Neutrophil (primary cell): ENCODE measurements at regions not wholly inside any gene's neighbourhood (a gene's known extent, or its start where the extent isn't known, plus 50 kb on each side); places are given as distances from the start of the nearest gene placed in this dataset.

Experiments used
- H3K27ac ChIP-seq: fragments of 200-600 bp; sonication (generic); 2 replicates; pipeline ENCODE4 v1.5.1; 2016; ENCODE audit warnings: mild to moderate bottlenecking, moderate library complexity
- H3K27me3 ChIP-seq: fragments of 200-600 bp; sonication (generic); 2 replicates; pipeline ENCODE4 v1.6.0; 2016; ENCODE audit warnings: mild to moderate bottlenecking
- H3K36me3 ChIP-seq: fragments of 200-600 bp; sonication (generic); 2 replicates; pipeline ENCODE4 v1.5.1; 2017
- H3K4me1 ChIP-seq, 2 experiments: fragments of 200-600 bp in 1 of 2; sonication (generic) in 1 of 2; 1 replicate in 1 of 2; 2 replicates in 1 of 2; pipeline versions ENCODE4 v1.5.1 to v1.6.1; 2013 to 2016; ENCODE audit warnings: low read depth in 1 of 2, low read length in 1 of 2, mild to moderate bottlenecking in 1 of 2, moderate library complexity in 1 of 2; ENCODE audit not compliant: control insufficient read depth in 1 of 2, insufficient read depth in 1 of 2
- H3K4me3 ChIP-seq, 2 experiments: fragments of 200-600 bp in 1 of 2; sonication (generic) in 1 of 2; 1 replicate in 1 of 2; 2 replicates in 1 of 2; pipeline ENCODE4 v1.5.1; 2013 to 2016; ENCODE audit warnings: low read depth in 1 of 2, low read length in 1 of 2, mild to moderate bottlenecking in 1 of 2, moderate library complexity in 1 of 2
- H3K9me3 ChIP-seq: fragments of 200-600 bp; sonication (generic); 2 replicates; pipeline ENCODE4 v1.5.1; 2016
- TF ChIP-seq, protein P1 (sequence below): fragments of 200-600 bp; sonication (generic); IDR thresholded peaks from 2 replicates; pipeline ENCODE4 v1.5.1; 2016; ENCODE audit warnings: antibody characterized with exemption

DNA sequence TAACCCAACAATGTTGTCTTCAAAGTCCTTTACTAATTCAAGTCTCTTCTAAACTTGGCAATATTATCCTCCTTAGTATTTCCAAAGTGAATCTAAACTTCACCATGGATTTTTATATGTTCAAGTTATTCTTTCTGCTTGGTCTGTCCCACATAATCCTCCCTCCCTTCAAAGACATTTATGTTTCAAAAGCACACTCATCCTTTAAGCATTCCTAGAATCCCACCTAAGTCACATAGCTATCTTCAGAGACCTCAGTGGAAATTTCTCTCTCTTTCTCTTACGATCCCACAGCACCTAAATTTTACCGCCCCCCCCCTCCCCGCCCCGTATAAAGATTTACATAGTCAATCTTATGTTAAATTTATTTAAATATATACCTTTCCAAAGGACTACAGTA is 314.9 kb upstream of the GRIA3 start:
- Histone ChIP-seq H3K36me3 (no peaks in the 10 kb centered on the region), H3K27me3 (no peaks in the 10 kb centered on the region), H3K4me1 (no peaks in the 10 kb centered on the region), H3K4me3 (no peak overlapping the region), H3K27ac (no peak overlapping the region), H3K9me3 (no peaks in the 10 kb centered on the region)
- TF ChIP-seq, protein P1, sequence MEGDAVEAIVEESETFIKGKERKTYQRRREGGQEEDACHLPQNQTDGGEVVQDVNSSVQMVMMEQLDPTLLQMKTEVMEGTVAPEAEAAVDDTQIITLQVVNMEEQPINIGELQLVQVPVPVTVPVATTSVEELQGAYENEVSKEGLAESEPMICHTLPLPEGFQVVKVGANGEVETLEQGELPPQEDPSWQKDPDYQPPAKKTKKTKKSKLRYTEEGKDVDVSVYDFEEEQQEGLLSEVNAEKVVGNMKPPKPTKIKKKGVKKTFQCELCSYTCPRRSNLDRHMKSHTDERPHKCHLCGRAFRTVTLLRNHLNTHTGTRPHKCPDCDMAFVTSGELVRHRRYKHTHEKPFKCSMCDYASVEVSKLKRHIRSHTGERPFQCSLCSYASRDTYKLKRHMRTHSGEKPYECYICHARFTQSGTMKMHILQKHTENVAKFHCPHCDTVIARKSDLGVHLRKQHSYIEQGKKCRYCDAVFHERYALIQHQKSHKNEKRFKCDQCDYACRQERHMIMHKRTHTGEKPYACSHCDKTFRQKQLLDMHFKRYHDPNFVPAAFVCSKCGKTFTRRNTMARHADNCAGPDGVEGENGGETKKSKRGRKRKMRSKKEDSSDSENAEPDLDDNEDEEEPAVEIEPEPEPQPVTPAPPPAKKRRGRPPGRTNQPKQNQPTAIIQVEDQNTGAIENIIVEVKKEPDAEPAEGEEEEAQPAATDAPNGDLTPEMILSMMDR, result no peak

GRCh38 chrX:122878269-122878668 is 305.8 kb upstream of the GRIA3 start:
- no peaks in the 10 kb centered on the region for H3K27me3 ChIP-seq
- no peaks in the 10 kb centered on the region for H3K4me1 ChIP-seq
- no peak overlapping the region for H3K4me3 ChIP-seq
- H3K9me3 ChIP-seq, result no peaks in the 10 kb centered on the region
- no peak overlapping the region for H3K27ac ChIP-seq
- TF ChIP-seq, protein P1, result no peak
- H3K36me3 ChIP-seq, result no peaks in the 10 kb centered on the region

- Histone ChIP-seq H3K4me3 (no peak overlapping the region), H3K27me3 (no peaks in the 10 kb centered on the region), H3K9me3 (no peaks in the 10 kb centered on the region), H3K27ac (no peak overlapping the region), H3K36me3 (no peaks in the 10 kb centered on the region), H3K4me1 (no peaks in the 10 kb centered on the region)
- TF ChIP-seq, protein P1, result no peak
Measured at GRCh38 chrX:122880952-122881351, 303.1 kb upstream of the GRIA3 start.

- H3K27ac ChIP-seq, result no peak overlapping the region
- H3K4me1 ChIP-seq, result no peaks in the 10 kb centered on the region
- no peaks in the 10 kb centered on the region for H3K9me3 ChIP-seq
- H3K36me3 ChIP-seq, result no peaks in the 10 kb centered on the region
- TF ChIP-seq, protein P1, result no peak
- no peaks in the 10 kb centered on the region for H3K27me3 ChIP-seq
- no peak overlapping the region for H3K4me3 ChIP-seq
Measured at GRCh38 chrX:122890729-122891128, 293.3 kb upstream of the GRIA3 start.

DNA sequence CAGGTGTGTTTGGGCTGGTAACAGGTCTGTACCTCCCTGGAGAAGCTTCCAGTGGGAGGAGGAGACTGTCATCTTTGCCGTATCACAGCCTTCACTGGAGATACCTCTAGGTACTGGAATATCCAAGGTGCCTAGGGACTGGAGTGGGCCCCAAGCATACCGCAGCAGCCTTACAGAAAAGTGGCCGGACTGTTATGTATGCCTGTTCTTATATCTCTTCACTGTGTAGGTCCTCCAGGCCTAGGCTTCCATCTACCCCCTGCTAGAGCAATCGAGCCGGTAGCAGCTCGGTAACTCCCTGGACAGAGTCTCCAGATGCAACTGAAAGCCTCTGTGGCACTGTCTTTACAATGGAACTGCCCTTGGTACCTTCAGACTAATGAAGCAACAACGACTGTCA is 277.4 kb upstream of the GRIA3 start:
- Histone ChIP-seq H3K4me1 (no peaks in the 10 kb centered on the region), H3K27me3 (no peaks in the 10 kb centered on the region), H3K36me3 (no peaks in the 10 kb centered on the region), H3K9me3 (no peaks in the 10 kb centered on the region), H3K27ac (no peak overlapping the region), H3K4me3 (no peak overlapping the region)
- TF ChIP-seq, protein P1, result no peak

DNA sequence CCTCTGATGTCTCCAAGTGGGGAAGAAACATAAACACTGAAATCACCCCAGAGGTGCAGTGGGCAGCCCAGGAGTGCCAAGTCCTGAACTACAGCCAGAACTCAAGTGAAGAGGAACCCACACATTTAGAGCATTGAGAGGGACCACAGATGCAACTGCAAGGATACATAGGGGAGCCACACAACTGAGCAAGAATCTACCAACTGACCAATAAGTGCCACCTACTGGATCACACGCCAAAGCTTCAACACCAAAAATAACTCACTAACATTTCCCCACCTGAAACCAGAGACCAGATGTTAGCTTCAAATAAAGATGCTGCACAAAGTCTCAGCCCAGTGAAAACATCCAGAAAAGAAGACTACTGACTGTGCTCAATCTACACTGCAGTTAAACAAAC is 276.7 kb upstream of the GRIA3 start:
- H3K27ac ChIP-seq, result no peak overlapping the region
- no peaks in the 10 kb centered on the region for H3K36me3 ChIP-seq
- H3K4me1 ChIP-seq, result no peaks in the 10 kb centered on the region
- no peak overlapping the region for H3K4me3 ChIP-seq
- TF ChIP-seq, protein P1, result no peak
- H3K9me3 ChIP-seq, result no peaks in the 10 kb centered on the region
- no peaks in the 10 kb centered on the region for H3K27me3 ChIP-seq
